Body of pancreas (tissue), 4 donors: ENCODE measurements at regions not wholly inside any gene's neighbourhood (a gene's known extent, or its start where the extent isn't known, plus 50 kb on each side); places are given as distances from the start of the nearest gene placed in this dataset.

Experiments
- ATAC-seq: fragments of 150-250 bp; one replicate; pipeline ENCODE4 v1.9.1; 2016
- DNase-seq, 4 donors: peaks; one replicate each; pipeline ENCODE4 v3.0.0-alpha.2; 2019
- H3K27ac ChIP-seq, 4 donors: fragments of 200-600 bp; sonication (generic); 1 replicate in 3 of 4; 2 replicates in 1 of 4; pipeline versions ENCODE4 v1.5.1 to v1.6.1; 2016 to 2019; ENCODE audit warnings: mild to moderate bottlenecking in 1 of 4, mixed read lengths in 1 of 4, moderate library complexity in 1 of 4
- H3K27me3 ChIP-seq, 2 donors: fragments of 200-600 bp; sonication (generic); one replicate each; pipeline ENCODE4 v1.6.0; 2016; ENCODE audit warnings: mild to moderate bottlenecking in 1 of 2
- H3K36me3 ChIP-seq, 2 donors: fragments of 200-600 bp; sonication (generic); replicated peaks in 1 of 2; 2 replicates each; pipeline ENCODE4 v1.5.1; 2016; ENCODE audit warnings: low read depth in 2 of 2; ENCODE audit not compliant: insufficient read depth in 1 of 2
- H3K4me1 ChIP-seq: fragments of 200-600 bp; sonication (generic); one replicate; pipeline ENCODE4 v1.6.0; 2016
- H3K4me3 ChIP-seq, 2 donors: fragments of 200-600 bp; sonication (generic); 1 replicate in 1 of 2; 2 replicates in 1 of 2; pipeline ENCODE4 v1.5.1; 2016 to 2019
- H3K9me3 ChIP-seq, 3 donors: fragments of 200-600 bp; sonication (generic); 1 replicate in 2 of 3; 2 replicates in 1 of 3; pipeline ENCODE4 v1.5.1; 2016
- CTCF ChIP-seq, 7 experiments: fragments of 450-650 bp in 4 of 7; fragments of 200-600 bp in 3 of 7; sonication (generic) in 3 of 7; IDR thresholded peaks; one replicate each; pipeline ENCODE4 v1.5.1; 2016 to 2019; ENCODE audit warnings: antibody characterized with exemption in 7 of 7
- POLR2A ChIP-seq, 3 donors: fragments of 450-650 bp; IDR thresholded peaks; one replicate each; pipeline ENCODE4 v1.6.1; 2016; ENCODE audit warnings: antibody characterized with exemption in 3 of 3, mild to moderate bottlenecking in 2 of 3
- WGBS, 2 donors: methylation state at CpG; one replicate each; pipeline ENCODE4 v1.1.5; 2017; 5-methylcytosine and 5-hydroxymethylcytosine counted together
- intact Hi-C: fragments of 100-400 bp; cut with DNase I; formaldehyde crosslinking; loops from one replicate; pipeline ENCODE4 v1.15.1; 2023

DNA sequence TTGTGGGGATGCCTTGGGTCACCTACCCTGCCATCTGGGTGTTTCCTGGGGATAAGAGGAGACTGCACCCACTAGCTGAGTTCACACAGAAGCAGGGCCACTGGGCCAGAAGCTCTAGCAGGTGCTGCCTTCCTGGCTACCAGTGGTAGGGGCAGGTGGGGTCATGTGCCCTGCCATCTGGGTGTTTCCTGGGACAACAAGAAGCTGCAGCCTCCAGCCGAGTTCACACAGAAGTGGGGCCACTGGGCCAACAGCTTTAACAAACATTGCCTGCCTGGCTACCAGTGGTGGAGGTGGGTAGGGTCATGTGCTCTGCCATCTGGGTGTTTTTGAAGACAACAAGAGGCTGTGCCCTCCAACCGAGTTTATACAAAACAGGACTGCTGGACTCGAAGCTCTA lies 282.2 kb upstream of the SYT4 start:
- 71 to 100% methylated on average over 1 to 3 of the region's 3 CpGs for WGBS, 2 donors
- H3K36me3 ChIP-seq, result no peaks in the 10 kb centered on the region
- peak in 1 of 4 donors; percentile 6 for DNase-seq
- intact Hi-C loops, result no loop called here
- H3K27me3 ChIP-seq, result no peaks in the 10 kb centered on the region
- ATAC-seq, result no peak
- H3K4me3 ChIP-seq, result no peak overlapping the region
- no peak overlapping the region for H3K27ac ChIP-seq
- peaks cover 7% of the 10 kb centered on the region for H3K4me1 ChIP-seq
- H3K9me3 ChIP-seq, result no peaks in the 10 kb centered on the region
- TF ChIP-seq POLR2A (IDR thresholded peaks at IDR 0.05) (no peak), CTCF (IDR thresholded peaks at IDR 0.05) (no peak)

GRCh38 chr18:43563780-43564179 lies 286.5 kb upstream of the SYT4 start:
- no peak overlapping the region for H3K4me3 ChIP-seq
- no peaks in the 10 kb centered on the region for H3K9me3 ChIP-seq
- no peaks in the 10 kb centered on the region for H3K36me3 ChIP-seq
- 6 to 11% methylated on average over 3 of the region's 3 CpGs for WGBS, 2 donors
- DNase-seq, result peak; percentile 36 to 56 (median 48)
- peak; percentile 79 for ATAC-seq
- peaks cover 7% of the 10 kb centered on the region for H3K4me1 ChIP-seq
- H3K27ac ChIP-seq, result no peak overlapping the region
- no peaks in the 10 kb centered on the region for H3K27me3 ChIP-seq
- TF ChIP-seq CTCF (IDR thresholded peaks at IDR 0.05) (peak in 6 of 7 experiments; percentile 31 to 83 (median 71)), POLR2A (IDR thresholded peaks at IDR 0.05) (no peak)
- intact Hi-C loops, result loop anchor here (5.0 kb wide), 1 partner anchor 1266 kb away; no protein-coding TSS in a partner anchor

GRCh38 chr18:43570593-43570992 lies 293.3 kb upstream of the SYT4 start:
- TF ChIP-seq CTCF (IDR thresholded peaks at IDR 0.05) (no peak), POLR2A (IDR thresholded peaks at IDR 0.05) (no peak)
- no peaks in the 10 kb centered on the region for H3K9me3 ChIP-seq
- ATAC-seq (no peak), DNase-seq (no peak)
- H3K4me3 ChIP-seq, result no peak overlapping the region
- intact Hi-C loops, result no loop called here
- H3K4me1 ChIP-seq, result no peaks in the 10 kb centered on the region
- H3K36me3 ChIP-seq, result no peaks in the 10 kb centered on the region
- no peak overlapping the region for H3K27ac ChIP-seq
- H3K27me3 ChIP-seq, result no peaks in the 10 kb centered on the region
- 85 to 87% methylated on average over 4 of the region's 4 CpGs for WGBS, 2 donors

- no peaks in the 10 kb centered on the region for H3K36me3 ChIP-seq
- ATAC-seq, result peak; percentile 59
- no peaks in the 10 kb centered on the region for H3K9me3 ChIP-seq
- DNase-seq, result peak in 3 of 4 donors; percentile 45 to 52 (median 48)
- no peaks in the 10 kb centered on the region for H3K27me3 ChIP-seq
- intact Hi-C loops, result no loop called here
- TF ChIP-seq POLR2A (IDR thresholded peaks at IDR 0.05) (no peak), CTCF (IDR thresholded peaks at IDR 0.05) (peak; percentile 65 to 78 (median 74))
- H3K4me1 ChIP-seq, result no peaks in the 10 kb centered on the region
- no peak overlapping the region for H3K4me3 ChIP-seq
- no peak overlapping the region for H3K27ac ChIP-seq
- WGBS, 2 donors, result 13 to 15% methylated on average over 4 of the region's 4 CpGs
These were observed 293.9 kb upstream of the SYT4 start for GRCh38 chr18:43571078-43571689.

GRCh38 chr18:43572163-43572562 lies 294.9 kb upstream of the SYT4 start:
- H3K9me3 ChIP-seq, result no peaks in the 10 kb centered on the region
- H3K4me3 ChIP-seq, result no peak overlapping the region
- 57 to 71% methylated on average over 2 of the region's 2 CpGs for WGBS, 2 donors
- H3K27me3 ChIP-seq, result no peaks in the 10 kb centered on the region
- TF ChIP-seq POLR2A (IDR thresholded peaks at IDR 0.05) (no peak), CTCF (IDR thresholded peaks at IDR 0.05) (no peak)
- H3K27ac ChIP-seq, result no peak overlapping the region
- intact Hi-C loops, result no loop called here
- ATAC-seq, result no peak
- H3K4me1 ChIP-seq, result no peaks in the 10 kb centered on the region
- H3K36me3 ChIP-seq, result no peaks in the 10 kb centered on the region
- DNase-seq, result no peak
